ENCODE measurements at regions not wholly inside any gene's neighbourhood (a gene's known extent, or its start where the extent isn't known, plus 50 kb on each side); places are given as distances from the start of the nearest gene placed in this dataset.

DNA sequence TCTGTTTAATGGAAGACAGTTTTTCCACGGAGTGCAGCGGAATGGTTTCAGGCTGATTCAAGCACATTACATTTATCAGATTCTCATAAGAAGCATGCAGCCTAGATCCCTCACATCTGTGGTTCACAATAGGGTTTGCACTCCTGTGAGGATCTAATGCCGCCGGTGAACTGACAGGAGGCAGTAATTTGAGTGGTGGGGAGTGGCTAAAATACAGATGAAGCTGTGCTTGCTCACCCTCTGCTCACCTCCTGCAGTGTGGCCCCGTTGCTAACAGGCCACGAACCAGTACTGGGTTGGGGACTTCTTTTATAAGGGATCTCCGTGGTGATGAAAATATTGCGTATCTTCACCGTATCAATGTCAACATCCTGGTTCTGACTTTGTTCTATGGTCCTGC is 107.8 kb downstream of the OTX2 start:
- TF ChIP-seq EZH2 (IDR thresholded peaks at IDR 0.05; ENCODE audit: low read depth, low read length, severe bottlenecking): no peak
- no peak for TF ChIP-seq TCF12 (IDR thresholded peaks at IDR 0.05; ENCODE audit: low read depth, low read length)
- no peak for TF ChIP-seq CTCF (IDR thresholded peaks at IDR 0.05; ENCODE audit: control extremely low read depth in 1 of 3, insufficient read depth in 1 of 3, low read depth in 1 of 3, low read length in 3 of 3)
- no peak for TF ChIP-seq SIN3A (conservative IDR thresholded peaks at IDR 0.05 in 1 of 2, IDR thresholded peaks at IDR 0.05 in 1 of 2; ENCODE audit: low read depth in 1 of 2, low read length in 2 of 2)
- TF ChIP-seq MAFK (IDR thresholded peaks at IDR 0.05; ENCODE audit: low read depth, low read length): no peak
- TF ChIP-seq JUND (IDR thresholded peaks at IDR 0.05; ENCODE audit: low read length): no peak
- no peak for TF ChIP-seq ATF2 (IDR thresholded peaks at IDR 0.05; ENCODE audit: low read length)
- no peak for TF ChIP-seq POLR2A (IDR thresholded peaks at IDR 0.05; ENCODE audit: control extremely low read depth in 1 of 2, low read depth in 2 of 2, low read length in 2 of 2)
- TF ChIP-seq GABPA (IDR thresholded peaks at IDR 0.05; ENCODE audit: borderline replicate concordance, insufficient read depth, low read length): no peak
- no peak for TF ChIP-seq GTF2F1 (IDR thresholded peaks at IDR 0.05; ENCODE audit: borderline replicate concordance, low read depth, low read length)
- TF ChIP-seq TEAD4 (IDR thresholded peaks at IDR 0.05; ENCODE audit: low read depth, low read length): no peak

Measured in H1 (cell line).